GM23338 (cell line): ENCODE measurements at regions not wholly inside any gene's neighbourhood (a gene's known extent, or its start where the extent isn't known, plus 50 kb on each side); places are given as distances from the start of the nearest gene placed in this dataset.

Source experiments
- ATAC-seq: fragments of 200-7000 bp; cut with Tn5 transposase; 3 replicates; pipeline ENCODE4 v1.9.1; 2020
- DNase-seq: peaks from one replicate; pipeline ENCODE4 v3.0.0-alpha.2; 2015; ENCODE audit warnings: low spot score
- H2AFZ ChIP-seq: fragments of 200-600 bp; sonication (generic); 2 replicates; pipeline ENCODE4 v1.8.0; 2016; ENCODE audit warnings: antibody characterized with exemption, mild to moderate bottlenecking, moderate library complexity
- H3F3A ChIP-seq: fragments of 200-600 bp; sonication (generic); replicated peaks from 2 replicates; pipeline ENCODE4 v1.8.0; 2017; ENCODE audit warnings: antibody characterized with exemption, mixed run types, low read depth
- H3K27ac ChIP-seq: fragments of 200-600 bp; sonication (generic); 2 replicates; pipeline ENCODE4 v1.6.1; 2016; ENCODE audit warnings: low read depth
- H3K27me3 ChIP-seq: fragments of 200-600 bp; sonication (generic); 2 replicates; pipeline ENCODE4 v1.8.0; 2016; ENCODE audit warnings: mild to moderate bottlenecking, mixed run types, moderate library complexity; ENCODE audit not compliant: insufficient read depth
- H3K36me3 ChIP-seq: fragments of 200-600 bp; sonication (generic); 2 replicates; pipeline ENCODE4 v1.8.0; 2016; ENCODE audit warnings: mild to moderate bottlenecking; ENCODE audit not compliant: insufficient read depth
- H3K4me1 ChIP-seq: fragments of 200-600 bp; sonication (generic); 2 replicates; pipeline ENCODE4 v1.8.0; 2016; ENCODE audit warnings: mild to moderate bottlenecking, moderate library complexity; ENCODE audit not compliant: insufficient read depth
- H3K4me2 ChIP-seq: fragments of 200-600 bp; sonication (generic); 2 replicates; pipeline ENCODE4 v1.7.1; 2017; ENCODE audit warnings: mixed run types
- H3K4me3 ChIP-seq: fragments of 200-600 bp; sonication (generic); 2 replicates; pipeline ENCODE4 v1.6.1; 2016; ENCODE audit warnings: mixed run types
- H3K79me2 ChIP-seq: fragments of 200-600 bp; sonication (generic); replicated peaks from 2 replicates; pipeline ENCODE4 v1.8.0; 2017; ENCODE audit warnings: mild to moderate bottlenecking; ENCODE audit not compliant: insufficient read depth
- H3K9me2 ChIP-seq: fragments of 200-600 bp; sonication (generic); 2 replicates; pipeline ENCODE4 v1.8.0; 2017; ENCODE audit not compliant: insufficient read depth
- H4K20me1 ChIP-seq: fragments of 200-600 bp; sonication (generic); replicated peaks from 2 replicates; pipeline ENCODE4 v1.8.0; 2017; ENCODE audit warnings: mild to moderate bottlenecking; ENCODE audit not compliant: insufficient read depth
- H3K27ac Mint-ChIP-seq: 2 replicates; pipeline ENCODE4 v1.8.0; 2020; ENCODE audit warnings: inconsistent platforms, mild to moderate bottlenecking, moderate library complexity, mixed read lengths
- H3K27me3 Mint-ChIP-seq: 3 replicates; pipeline ENCODE4 v1.8.0; 2022; ENCODE audit warnings: low read depth, mild to moderate bottlenecking, moderate library complexity, mixed read lengths, inconsistent platforms; ENCODE audit not compliant: insufficient read depth, poor library complexity
- H3K36me3 Mint-ChIP-seq: 3 replicates; pipeline ENCODE4 v1.8.0; 2021; ENCODE audit warnings: low read depth, mild to moderate bottlenecking, inconsistent platforms, moderate library complexity, mixed read lengths
- H3K4me1 Mint-ChIP-seq: 3 replicates; pipeline ENCODE4 v1.8.0; 2020; ENCODE audit warnings: mild to moderate bottlenecking, inconsistent platforms, mixed read lengths
- H3K4me3 Mint-ChIP-seq: 3 replicates; pipeline ENCODE4 v1.8.0; 2021; ENCODE audit warnings: moderate library complexity, mild to moderate bottlenecking, inconsistent platforms, mixed read lengths
- H3K9me3 Mint-ChIP-seq: 3 replicates; pipeline ENCODE4 v1.8.0; 2020; ENCODE audit warnings: moderate library complexity, mild to moderate bottlenecking, inconsistent platforms, mixed read lengths
- POLR2AphosphoS5 ChIP-seq: IDR thresholded peaks from 2 replicates; pipeline ENCODE4 v1.6.1; 2016; ENCODE audit warnings: antibody characterized with exemption, low read depth
- REST ChIP-seq: IDR thresholded peaks from one replicate; pipeline ENCODE4 v1.6.1; 2018; ENCODE audit warnings: antibody characterized with exemption; ENCODE audit not compliant: unreplicated experiment
- STAT1 ChIP-seq: IDR thresholded peaks from one replicate; pipeline ENCODE4 v1.6.1; 2016; ENCODE audit warnings: antibody characterized with exemption; ENCODE audit not compliant: unreplicated experiment
- ZNF331 ChIP-seq: fragments of 250-450 bp; sonication (Bioruptor Pico); IDR thresholded peaks from 2 replicates; pipeline ENCODE4 v1.5.0; 2020; ENCODE audit warnings: low read depth, mild to moderate bottlenecking, moderate library complexity
- TF ChIP-seq, protein P1 (sequence below): fragments of 250-450 bp; sonication (Bioruptor Pico); IDR thresholded peaks from 2 replicates; pipeline ENCODE4 v1.5.0; 2020; ENCODE audit warnings: mild to moderate bottlenecking, moderate library complexity

DNA sequence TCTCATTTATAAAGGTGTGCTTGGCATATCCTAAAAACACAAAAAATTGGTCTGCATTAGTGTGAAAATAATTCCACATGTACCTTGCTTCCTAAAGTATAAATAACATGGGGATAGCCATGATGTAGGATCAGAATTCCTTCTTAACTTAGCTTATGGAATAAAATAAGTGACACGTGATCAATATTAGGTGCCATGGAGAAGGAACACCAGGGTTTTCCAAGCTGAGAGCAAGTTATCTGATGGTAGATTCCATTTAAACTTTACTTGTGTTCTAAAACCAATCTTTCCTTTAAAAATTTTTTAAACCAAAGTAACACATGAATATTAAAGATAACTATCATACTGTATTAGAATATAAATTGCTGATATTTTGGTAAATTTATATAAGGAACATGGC is 300.5 kb downstream of the ZPLD1 start (continued):
- TF ChIP-seq, protein P1, sequence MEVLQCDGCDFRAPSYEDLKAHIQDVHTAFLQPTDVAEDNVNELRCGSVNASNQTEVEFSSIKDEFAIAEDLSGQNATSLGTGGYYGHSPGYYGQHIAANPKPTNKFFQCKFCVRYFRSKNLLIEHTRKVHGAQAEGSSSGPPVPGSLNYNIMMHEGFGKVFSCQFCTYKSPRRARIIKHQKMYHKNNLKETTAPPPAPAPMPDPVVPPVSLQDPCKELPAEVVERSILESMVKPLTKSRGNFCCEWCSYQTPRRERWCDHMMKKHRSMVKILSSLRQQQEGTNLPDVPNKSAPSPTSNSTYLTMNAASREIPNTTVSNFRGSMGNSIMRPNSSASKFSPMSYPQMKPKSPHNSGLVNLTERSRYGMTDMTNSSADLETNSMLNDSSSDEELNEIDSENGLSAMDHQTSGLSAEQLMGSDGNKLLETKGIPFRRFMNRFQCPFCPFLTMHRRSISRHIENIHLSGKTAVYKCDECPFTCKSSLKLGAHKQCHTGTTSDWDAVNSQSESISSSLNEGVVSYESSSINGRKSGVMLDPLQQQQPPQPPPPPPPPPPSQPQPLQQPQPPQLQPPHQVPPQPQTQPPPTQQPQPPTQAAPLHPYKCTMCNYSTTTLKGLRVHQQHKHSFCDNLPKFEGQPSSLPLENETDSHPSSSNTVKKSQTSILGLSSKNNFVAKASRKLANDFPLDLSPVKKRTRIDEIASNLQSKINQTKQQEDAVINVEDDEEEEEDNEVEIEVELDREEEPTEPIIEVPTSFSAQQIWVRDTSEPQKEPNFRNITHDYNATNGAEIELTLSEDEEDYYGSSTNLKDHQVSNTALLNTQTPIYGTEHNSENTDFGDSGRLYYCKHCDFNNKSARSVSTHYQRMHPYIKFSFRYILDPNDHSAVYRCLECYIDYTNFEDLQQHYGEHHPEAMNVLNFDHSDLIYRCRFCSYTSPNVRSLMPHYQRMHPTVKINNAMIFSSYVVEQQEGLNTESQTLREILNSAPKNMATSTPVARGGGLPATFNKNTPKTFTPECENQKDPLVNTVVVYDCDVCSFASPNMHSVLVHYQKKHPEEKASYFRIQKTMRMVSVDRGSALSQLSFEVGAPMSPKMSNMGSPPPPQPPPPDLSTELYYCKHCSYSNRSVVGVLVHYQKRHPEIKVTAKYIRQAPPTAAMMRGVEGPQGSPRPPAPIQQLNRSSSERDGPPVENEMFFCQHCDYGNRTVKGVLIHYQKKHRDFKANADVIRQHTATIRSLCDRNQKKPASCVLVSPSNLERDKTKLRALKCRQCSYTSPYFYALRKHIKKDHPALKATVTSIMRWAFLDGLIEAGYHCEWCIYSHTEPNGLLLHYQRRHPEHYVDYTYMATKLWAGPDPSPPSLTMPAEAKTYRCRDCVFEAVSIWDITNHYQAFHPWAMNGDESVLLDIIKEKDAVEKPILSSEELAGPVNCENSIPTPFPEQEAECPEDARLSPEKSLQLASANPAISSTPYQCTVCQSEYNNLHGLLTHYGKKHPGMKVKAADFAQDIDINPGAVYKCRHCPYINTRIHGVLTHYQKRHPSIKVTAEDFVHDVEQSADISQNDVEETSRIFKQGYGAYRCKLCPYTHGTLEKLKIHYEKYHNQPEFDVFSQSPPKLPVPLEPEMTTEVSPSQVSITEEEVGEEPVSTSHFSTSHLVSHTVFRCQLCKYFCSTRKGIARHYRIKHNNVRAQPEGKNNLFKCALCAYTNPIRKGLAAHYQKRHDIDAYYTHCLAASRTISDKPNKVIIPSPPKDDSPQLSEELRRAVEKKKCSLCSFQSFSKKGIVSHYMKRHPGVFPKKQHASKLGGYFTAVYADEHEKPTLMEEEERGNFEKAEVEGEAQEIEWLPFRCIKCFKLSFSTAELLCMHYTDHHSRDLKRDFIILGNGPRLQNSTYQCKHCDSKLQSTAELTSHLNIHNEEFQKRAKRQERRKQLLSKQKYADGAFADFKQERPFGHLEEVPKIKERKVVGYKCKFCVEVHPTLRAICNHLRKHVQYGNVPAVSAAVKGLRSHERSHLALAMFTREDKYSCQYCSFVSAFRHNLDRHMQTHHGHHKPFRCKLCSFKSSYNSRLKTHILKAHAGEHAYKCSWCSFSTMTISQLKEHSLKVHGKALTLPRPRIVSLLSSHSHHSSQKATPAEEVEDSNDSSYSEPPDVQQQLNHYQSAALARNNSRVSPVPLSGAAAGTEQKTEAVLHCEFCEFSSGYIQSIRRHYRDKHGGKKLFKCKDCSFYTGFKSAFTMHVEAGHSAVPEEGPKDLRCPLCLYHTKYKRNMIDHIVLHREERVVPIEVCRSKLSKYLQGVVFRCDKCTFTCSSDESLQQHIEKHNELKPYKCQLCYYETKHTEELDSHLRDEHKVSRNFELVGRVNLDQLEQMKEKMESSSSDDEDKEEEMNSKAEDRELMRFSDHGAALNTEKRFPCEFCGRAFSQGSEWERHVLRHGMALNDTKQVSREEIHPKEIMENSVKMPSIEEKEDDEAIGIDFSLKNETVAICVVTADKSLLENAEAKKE (CRISPR knock-in tag), result no peak
- no peak for TF ChIP-seq POLR2AphosphoS5

DNA sequence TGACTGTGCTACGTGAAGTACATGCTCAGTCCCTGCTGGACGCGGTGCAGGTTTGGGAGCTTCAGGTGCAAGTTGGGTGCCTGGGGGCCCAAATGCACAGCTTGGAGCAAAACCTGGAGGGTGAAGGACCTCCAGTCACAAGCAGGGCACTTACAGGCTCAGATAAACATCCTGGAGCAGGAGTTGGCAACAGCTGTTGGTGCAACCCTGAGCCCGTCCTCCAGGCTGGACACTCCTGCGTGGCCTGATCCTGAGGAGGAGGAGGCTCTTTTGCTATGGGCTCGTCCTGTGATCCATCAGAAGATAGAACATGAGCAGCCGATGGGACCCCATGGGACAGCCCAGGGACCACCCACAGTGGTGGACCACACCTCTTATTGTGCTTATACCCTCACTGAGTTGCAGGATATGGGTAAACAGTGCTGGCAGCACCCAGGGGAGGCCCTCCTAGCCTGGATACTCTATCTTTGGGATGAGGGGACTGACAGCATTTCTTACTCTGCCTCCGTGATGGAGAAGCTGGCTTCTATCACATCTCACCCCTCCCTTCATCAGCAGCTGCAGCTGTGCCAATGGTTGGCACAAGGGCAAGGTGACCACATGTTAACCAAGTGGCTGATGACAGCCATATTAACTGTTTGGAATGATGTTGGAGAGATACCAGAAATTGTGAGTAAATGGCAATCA is 301.6 kb downstream of the ZPLD1 start:
- ATAC-seq, result no peak
- no peak overlapping the region for H3K4me3 Mint-ChIP-seq
- TF ChIP-seq, protein P1 (CRISPR knock-in tag), result no peak
- TF ChIP-seq REST, result no peak
- TF ChIP-seq STAT1, result no peak
- TF ChIP-seq ZNF331, result no peak

More for the DNA sequence above, 301.6 kb downstream of the ZPLD1 start:
- no peak overlapping the region for H3K27ac Mint-ChIP-seq
- no peak for DNase-seq
- H2AFZ ChIP-seq, result no peak overlapping the region
- no peaks in the 10 kb centered on the region for H3F3A ChIP-seq
- H3K4me1 ChIP-seq, result peaks cover 13% of the 10 kb centered on the region
- H3K4me1 Mint-ChIP-seq, result peaks cover 21% of the 10 kb centered on the region
- no peak overlapping the region for H3K4me3 ChIP-seq
- H3K36me3 ChIP-seq, result no peaks in the 10 kb centered on the region
- H3K36me3 Mint-ChIP-seq, result 0 out of 3 replicates have a peak, but pooled peaks cover 4% of the 10 kb centered on the region
- peaks cover 4% of the 10 kb centered on the region for H3K27me3 Mint-ChIP-seq
- H4K20me1 ChIP-seq, result no peaks in the 10 kb centered on the region
- no peak overlapping the region for H3K4me2 ChIP-seq
- no peak overlapping the region for H3K27ac ChIP-seq
- H3K79me2 ChIP-seq, result no peaks in the 10 kb centered on the region
- H3K9me3 Mint-ChIP-seq, result no peaks in the 10 kb centered on the region
- H3K27me3 ChIP-seq, result no peaks in the 10 kb centered on the region
- peaks cover 26% of the 10 kb centered on the region for H3K9me2 ChIP-seq
